HG03521 (cell line): ENCODE measurements at regions not wholly inside any gene's neighbourhood (a gene's known extent, or its start where the extent isn't known, plus 50 kb on each side); places are given as distances from the start of the nearest gene placed in this dataset.
"Not testable (repeated sequence)": the region's sequence is repeated elsewhere in the genome, so short reads cannot be mapped to it uniquely, and the experiment has no call there.

Experiments
- ATAC-seq: cut with Tn5 transposase; IDR thresholded peaks from one replicate; pipeline ENCODE4 v1.9.1; 2021; ENCODE audit warnings: mild to moderate bottlenecking, moderate library complexity; ENCODE audit not compliant: unreplicated experiment

DNA sequence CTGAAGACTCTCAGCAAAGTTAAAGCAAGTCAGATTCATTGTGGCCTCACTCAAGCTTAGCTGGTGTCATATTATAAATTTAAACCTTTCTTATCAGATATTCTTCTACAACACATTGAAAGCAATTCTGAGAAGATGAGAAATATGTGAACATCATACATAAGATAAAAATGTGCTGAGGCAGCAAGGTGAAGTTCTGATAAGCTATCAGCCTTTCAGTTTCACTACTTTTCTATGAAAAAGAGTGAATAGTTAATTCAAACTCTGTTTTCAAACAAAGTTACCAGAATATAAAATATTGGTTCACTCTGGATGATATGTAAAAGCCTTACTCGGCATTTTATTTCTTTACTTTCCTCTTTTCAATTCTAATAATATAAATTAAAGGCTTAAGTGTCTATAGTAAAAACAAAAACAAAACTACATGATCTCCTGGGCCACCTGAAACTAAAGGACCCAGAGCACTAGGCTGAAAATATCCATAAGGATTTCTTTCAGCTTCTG lies 824.4 kb downstream of the MTRR start:
- ATAC-seq = no peak

DNA sequence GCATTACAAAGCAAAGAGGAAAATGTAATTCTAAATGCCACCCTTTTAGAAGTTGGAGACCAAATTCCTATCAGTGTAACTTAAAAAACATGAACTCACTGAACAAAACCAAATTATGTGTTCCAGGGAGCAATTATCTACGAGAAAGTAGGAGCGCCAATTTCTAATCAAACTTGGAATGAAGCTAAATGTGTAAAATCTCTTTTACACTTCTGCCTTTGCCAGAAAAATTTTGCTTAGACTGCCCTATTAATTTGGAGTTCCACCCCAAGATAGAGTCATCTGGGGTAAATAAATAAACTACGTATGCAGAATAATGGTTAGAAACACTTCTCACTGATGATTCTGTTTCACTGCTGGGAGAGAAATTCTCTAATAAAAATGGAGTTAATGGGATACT lies 825.6 kb downstream of the MTRR start:
- no peak for ATAC-seq

GRCh38 chr5:8695902-8696845 lies 827.2 kb downstream of the MTRR start:
- ATAC-seq = no peak

- no peak for ATAC-seq
Observed at GRCh38 chr5:8700222-8700621, 831.3 kb downstream of the MTRR start.

DNA sequence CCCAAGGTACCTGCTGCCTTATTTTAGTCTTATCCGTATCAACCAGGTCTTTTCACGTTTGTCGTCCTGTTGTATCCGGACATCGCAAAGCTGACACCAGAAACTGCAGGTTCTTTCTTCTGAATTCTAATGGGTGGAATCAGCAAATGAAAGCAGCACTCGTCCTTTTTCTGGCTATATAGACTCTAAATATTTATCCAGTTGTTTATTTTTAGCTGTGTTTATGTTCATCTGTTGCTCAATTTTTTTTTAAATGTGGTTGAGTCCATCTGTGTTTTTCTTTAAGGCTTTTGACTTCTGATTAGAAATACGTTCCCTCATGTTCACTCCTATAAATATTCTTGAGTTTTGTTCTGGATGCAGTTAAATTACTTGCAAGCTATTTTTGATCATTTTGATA lies 831.7 kb downstream of the MTRR start:
- no peak for ATAC-seq

- no peak for ATAC-seq
Observed at GRCh38 chr5:8701251-8701650, 832.3 kb downstream of the MTRR start.

DNA sequence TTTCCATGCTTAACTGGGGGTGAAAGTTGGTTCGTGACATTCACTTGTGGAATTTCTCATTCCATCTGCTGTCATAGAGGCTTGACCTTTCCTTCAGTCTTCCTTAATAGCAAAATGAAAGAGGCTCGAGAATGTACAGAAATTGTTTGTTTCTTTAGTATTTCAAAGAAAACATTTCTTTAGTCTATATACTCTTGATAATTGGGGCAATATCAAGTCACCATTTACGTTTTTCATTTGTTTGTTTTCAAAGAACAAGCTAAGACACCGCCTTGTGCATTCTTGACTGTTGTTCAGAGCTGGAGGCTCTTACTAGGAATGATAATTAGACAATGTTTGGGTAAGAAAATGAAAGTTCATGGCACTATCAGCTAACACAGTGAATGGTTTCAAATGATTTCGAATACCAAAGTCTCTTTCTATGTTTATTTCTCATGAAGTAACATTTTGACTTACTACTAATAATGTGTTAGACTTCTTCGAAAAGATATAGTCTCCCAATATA lies 835.4 kb downstream of the SEMA5A start:
- ATAC-seq = no peak

DNA sequence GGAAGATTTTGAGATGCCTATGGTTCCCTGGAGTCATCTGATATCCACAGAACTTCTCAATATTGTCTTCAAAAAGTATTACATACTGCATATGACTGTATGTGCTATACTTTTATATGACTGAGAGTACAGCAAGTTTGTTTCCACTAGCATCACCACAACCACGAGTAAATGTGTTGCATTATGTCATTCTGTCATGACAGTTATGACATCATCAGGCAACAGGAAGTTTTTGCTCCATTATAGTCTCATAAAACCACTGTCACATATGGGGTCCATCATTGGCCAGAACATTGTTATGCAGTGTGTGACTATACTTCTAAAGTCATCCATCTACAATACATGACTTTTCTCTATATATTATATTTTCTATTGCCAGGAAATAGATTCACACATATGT lies 831.7 kb downstream of the SEMA5A start:
- no peak for ATAC-seq

DNA sequence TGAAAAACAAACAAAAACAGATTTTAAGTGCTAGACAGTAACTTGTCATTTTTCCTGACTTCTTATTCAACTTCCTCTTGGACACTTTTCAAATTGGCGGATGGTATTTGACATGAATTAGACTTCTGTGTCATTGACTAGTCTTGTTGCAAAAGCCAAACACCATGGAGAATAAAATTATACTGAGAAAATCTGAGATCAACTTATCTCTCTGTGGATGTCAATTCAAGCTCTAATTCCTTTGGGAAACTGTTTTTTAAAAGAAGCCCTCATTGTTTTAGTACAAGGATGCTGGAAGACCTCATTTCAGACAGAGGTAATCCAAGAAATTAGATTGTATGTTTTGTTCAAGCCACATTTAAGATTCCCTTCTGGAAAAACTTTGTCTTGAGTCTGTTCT lies 831.0 kb downstream of the SEMA5A start:
- ATAC-seq = no peak

GRCh38 chr5:8719796-8720195 lies 826.1 kb downstream of the SEMA5A start:
- no peak for ATAC-seq

DNA sequence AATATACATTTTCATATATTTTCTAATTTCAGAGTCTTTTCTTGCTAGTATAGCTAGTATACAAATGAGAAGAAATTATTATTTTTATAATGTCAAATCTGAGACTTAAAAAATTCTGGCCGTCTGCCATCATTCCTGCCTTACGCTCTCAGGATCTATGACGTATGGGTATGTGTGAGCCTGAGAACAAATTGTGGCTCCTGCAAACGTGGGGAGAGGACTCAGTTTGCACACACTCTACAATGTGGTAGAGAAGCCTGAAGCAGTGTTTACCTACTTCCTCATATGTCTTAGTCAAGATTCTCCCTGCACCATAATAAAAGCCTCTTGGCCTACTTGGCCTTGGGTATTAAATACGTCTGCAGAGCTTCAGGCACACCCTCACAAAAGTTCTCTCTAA lies 825.4 kb downstream of the SEMA5A start:
- ATAC-seq = no peak

DNA sequence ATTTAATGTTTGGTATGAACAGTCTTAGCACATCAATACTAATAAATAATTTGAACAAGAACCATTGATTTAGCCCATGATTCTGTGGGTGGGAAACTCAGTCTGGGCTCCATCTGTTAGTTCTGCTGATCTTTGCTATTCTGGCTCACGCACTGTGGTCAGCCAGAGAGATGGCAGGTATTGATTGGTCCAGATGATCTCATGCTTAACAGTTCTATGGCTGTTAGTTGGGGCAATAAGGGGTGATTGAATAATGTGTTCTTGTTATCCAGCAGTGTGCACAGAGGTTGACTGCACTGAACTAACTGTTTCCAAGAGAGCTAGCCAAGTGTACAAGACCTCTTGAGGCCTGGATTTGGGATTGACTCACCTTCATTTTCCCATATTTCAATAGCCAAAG lies 824.3 kb downstream of the SEMA5A start:
- no peak for ATAC-seq

DNA sequence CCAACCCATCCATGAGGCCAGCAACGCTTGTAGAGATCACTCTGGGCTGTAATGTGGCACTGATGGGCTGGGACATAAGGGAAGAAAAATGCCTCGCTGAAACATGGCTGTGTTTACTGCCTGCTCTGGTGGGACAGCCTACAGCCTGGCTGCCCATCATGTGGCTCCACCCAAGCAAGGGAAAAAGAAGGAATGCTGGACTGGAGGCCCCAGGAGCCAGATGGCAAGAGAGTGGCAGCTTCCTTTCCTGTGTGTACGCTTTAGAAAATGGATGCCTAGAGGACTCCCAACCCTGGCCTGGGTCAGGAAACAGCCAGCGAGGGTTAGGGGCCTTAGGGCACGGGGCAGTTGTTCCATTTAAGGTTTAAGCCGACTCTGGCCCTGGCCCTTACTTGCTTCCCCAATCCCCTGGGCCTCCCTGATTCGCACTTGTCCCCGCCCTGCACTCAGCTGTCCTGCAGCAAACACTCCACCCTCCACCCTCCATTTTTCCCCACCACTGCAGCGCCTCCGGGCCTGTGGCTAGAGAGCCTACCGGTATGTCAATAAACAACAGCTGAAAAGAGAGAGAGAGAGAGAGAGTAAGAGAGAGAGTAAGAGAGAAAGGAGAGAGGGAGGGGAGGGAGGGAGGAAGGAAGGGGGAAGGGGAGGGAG lies 819.4 kb downstream of the SEMA5A start:
- no peak for ATAC-seq

DNA sequence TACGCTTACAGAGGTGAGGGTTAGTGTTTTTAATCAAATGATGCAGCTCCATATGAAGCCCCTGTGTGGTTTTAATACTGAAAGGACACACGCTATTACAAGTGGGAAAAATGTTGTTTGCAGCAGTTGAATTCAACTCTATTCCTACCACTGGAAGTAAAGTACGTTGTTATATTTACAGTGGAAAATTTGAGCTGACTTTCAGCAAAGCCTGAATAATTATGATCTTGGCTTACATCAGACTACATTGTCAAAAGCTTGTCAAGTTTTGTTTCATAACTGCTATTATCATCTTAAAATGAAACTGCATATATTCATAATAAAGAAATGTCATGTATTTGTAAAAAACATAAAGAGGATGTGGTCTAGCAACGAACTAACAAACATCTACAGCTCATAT lies 818.5 kb downstream of the SEMA5A start:
- no peak for ATAC-seq

DNA sequence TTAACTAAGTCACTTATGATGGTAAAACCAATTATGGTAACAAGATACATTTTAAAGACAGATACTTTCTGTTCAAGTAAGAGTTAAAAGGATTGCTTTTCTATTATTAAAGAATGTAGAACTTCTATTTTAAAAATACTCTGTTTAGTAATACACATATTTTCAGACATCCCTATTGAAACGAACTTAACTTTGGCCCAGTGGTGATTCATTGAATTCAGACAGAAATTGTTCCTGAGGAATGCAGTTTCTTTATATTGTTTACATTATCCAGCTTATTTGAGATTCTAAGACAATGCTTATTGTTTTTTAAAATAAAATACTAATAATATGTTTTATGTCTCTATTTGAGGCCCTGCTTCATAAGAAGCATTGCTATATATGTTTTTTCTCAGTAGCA lies 816.4 kb downstream of the SEMA5A start:
- no peak for ATAC-seq

DNA sequence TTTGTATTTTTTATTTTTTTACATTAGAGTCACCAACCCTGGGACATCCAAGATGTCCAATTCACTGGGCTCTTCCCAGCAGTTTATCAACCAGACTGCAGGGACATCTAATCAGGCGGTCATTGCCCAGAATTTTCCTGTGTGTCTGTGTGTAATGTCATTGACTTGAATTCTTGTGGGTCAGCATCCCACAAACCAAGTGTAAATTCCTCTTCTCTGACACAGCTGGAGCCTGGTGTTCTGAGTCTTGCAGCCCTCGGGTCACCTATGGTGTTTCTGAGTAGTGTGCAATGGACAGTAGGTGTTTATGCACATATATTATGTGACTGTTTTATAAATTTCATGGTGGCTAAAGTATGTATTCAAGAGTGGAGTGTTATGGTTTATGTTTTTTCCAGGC lies 815.7 kb downstream of the SEMA5A start:
- no peak for ATAC-seq

GRCh38 chr5:8731110-8731509 lies 814.8 kb downstream of the SEMA5A start:
- not testable (repeated sequence) for ATAC-seq

GRCh38 chr5:8740595-8740994 lies 805.3 kb downstream of the SEMA5A start:
- ATAC-seq = no peak

- ATAC-seq = no peak
Observed at GRCh38 chr5:8749556-8749955, 796.3 kb downstream of the SEMA5A start.

GRCh38 chr5:8750100-8750499 lies 795.8 kb downstream of the SEMA5A start:
- ATAC-seq = no peak

GRCh38 chr5:8751971-8752370 lies 793.9 kb downstream of the SEMA5A start:
- no peak for ATAC-seq

GRCh38 chr5:8752595-8752994 lies 793.3 kb downstream of the SEMA5A start:
- ATAC-seq = no peak
